GM12865 (cell line): ENCODE measurements at regions not wholly inside any gene's neighbourhood (a gene's known extent, or its start where the extent isn't known, plus 50 kb on each side); places are given as distances from the start of the nearest gene placed in this dataset.
A peak's percentile ranks its signal among the peaks of the same experiment; 100 is the strongest.

ENCODE experiments used
- DNase-seq: peaks from one replicate; pipeline ENCODE4 v3.0.0; 2010; ENCODE audit warnings: low read depth
- H3K4me3 ChIP-seq: 2 replicates; pipeline ENCODE4 v1.5.1; 2011; ENCODE audit warnings: mild to moderate bottlenecking, low read depth, low read length, control low read depth
- TF ChIP-seq, protein P1 (sequence below): IDR thresholded peaks from 2 replicates; pipeline ENCODE4 v1.5.1; 2011; ENCODE audit warnings: low read length, control low read depth, low read depth, inconsistent platforms; ENCODE audit not compliant: insufficient read depth; ENCODE audit errors: missing control alignments

DNA sequence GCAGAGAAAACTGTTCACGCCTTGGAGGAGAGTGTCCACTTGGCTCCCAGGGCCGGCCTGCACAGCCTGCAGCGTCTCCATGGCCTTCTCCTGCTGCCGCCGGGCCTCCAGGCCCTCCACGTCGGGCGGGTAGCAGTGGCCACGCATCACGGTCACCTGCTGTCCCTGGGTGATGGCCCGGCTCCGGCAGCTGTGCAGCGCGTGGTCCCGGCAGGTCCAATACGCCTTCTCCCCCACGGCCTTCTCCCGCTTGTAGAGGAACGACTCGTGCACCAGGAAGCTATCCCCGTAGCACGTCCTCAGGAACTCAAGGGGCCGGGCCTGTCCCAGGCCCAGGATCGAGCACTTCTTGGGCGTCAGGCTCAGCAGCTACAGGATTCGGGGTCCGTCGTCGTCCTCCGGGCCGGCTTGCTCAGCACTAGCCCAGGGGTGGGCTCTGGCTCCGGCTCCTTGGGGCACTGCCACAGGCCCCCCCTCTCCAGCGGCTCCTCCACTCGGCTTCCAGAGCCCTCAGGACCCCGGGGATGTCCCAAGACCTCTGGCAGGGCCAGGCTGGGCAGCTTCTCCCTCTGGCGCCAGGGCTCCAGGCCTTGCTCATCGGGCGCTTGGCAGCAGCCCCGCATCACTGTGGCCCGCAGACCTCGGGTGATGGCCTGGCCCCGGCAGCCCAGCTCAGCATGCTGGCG lies 83.6 kb upstream of the FXR1 start:
- no peak for DNase-seq
- no peak overlapping the region for H3K4me3 ChIP-seq
- TF ChIP-seq, protein P1, sequence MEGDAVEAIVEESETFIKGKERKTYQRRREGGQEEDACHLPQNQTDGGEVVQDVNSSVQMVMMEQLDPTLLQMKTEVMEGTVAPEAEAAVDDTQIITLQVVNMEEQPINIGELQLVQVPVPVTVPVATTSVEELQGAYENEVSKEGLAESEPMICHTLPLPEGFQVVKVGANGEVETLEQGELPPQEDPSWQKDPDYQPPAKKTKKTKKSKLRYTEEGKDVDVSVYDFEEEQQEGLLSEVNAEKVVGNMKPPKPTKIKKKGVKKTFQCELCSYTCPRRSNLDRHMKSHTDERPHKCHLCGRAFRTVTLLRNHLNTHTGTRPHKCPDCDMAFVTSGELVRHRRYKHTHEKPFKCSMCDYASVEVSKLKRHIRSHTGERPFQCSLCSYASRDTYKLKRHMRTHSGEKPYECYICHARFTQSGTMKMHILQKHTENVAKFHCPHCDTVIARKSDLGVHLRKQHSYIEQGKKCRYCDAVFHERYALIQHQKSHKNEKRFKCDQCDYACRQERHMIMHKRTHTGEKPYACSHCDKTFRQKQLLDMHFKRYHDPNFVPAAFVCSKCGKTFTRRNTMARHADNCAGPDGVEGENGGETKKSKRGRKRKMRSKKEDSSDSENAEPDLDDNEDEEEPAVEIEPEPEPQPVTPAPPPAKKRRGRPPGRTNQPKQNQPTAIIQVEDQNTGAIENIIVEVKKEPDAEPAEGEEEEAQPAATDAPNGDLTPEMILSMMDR: no peak

DNA sequence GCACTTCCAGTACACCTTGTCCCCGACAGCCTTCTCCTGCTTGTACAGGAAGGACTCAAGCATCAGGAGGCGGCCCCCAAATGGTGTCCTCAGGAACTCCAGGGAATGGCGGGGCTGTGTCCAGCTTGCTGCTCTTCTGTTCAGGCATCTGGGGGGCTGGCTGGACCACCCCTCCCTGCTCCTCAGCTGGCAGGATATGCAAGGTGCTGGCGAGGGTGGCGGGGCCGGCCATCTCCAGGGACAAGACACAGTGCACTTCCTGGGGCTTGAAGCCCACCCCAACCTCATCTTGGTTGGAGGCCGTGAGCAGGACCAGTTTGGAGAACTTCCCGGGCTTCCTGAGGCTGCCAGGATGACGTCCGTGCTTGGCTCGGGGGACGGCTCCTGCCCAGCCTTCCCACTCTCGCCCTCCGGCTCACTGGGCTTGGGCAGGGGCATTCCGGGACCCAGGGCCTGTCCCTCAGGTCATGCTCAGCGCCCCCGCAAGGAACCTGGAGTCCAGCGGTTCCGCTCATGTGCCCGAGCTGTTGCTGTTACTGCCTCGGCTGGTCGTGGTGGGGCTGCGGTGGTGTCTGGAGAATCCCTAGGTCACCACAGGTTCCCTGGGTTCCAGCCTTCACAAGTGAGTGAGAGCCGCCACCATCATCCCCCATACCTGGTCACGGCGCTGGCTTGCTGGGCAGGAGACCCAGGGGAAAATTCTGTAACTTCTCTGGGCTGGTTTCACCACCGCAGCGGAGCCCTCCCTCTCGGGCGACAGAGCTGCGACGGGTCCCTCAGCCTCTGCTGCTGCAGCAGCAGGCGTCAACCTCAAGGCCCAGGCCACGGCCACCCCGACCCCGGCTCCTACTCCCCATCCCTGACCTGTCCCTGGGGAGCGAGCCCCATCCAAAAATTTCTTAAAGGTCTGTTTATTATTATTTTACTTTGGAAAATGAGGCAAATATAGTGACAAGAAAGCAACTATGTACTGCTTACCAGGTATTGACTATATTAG lies 82.8 kb upstream of the FXR1 start:
- TF ChIP-seq, protein P1: no peak
- no peak for DNase-seq
- no peak overlapping the region for H3K4me3 ChIP-seq

DNA sequence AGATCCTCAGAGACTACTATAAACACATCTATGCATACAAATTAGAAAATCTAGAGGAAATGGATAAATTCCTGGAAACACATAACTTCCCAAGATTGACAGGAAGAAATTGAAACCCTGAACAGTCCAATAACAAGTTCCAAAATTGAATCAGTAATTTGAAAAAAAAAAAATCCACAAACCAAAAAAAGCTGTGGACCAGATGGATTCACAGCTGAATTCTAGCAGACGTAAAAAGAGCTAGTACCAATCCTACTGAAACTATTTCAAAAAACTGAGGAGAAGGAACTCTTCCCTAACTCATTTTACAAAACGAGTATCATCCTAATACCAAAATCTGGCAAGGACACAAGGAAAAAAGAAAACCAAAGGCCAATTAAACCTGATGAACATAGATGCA lies 77.0 kb upstream of the FXR1 start:
- TF ChIP-seq, protein P1: no peak
- no peak for DNase-seq
- H3K4me3 ChIP-seq: no peak overlapping the region

DNA sequence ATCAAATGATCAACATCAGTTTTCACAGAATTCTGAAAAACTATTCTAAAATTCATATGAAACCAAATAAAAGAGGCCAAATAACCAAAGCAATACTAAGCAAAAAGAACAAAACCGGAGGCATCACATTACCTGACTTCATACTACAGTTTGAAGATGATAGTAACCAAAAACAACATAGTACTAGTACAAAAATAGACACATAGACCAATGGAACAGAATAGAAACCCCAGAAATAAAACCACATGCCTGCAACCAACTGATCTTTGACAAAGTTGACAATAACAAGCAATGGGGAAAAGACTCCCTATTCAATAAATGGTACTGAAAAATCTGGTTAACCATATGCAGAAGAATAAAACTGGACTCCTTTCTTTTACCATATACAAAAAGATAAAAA lies 75.7 kb upstream of the FXR1 start:
- no peak overlapping the region for H3K4me3 ChIP-seq
- DNase-seq: no peak
- TF ChIP-seq, protein P1: no peak

DNA sequence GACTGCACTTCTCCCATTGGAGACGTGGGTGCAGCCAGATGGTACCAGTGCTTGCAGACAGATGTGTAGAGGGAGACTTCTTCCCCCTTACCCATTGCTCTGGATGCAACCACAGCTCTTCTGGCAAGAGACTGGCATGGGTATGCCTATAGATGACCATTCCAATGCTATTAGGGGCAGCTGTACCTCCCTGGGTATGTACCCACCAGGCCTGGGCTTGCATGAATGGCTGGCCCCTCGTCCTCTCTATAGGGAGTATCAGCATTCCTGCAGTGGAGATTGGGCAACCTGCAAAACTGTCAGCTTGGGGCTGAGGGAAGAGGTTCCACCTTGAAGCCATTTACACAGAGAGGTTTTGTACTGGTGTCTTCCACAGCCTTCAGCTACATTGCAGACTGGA lies 57.6 kb upstream of the FXR1 start:
- DNase-seq: no peak
- H3K4me3 ChIP-seq: no peak overlapping the region
- TF ChIP-seq, protein P1: no peak

DNA sequence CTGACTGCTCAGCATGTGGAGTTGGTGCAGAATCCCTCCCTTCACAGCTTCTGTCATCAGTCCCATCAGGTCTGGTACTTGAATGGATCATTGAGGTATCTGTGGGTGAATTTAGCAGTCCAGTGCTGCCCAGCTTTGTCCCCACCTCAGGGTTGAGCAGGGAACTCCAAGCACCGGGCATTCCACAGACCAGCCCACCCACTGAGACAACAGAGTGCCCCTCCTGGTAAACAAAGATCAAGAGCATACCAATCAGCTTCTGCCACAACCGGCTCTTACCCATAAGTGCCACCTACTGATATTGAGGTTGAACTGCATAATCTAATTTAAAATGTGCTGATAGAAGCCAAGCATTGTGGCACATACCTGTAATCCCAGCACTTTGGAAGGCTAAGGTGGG lies 57.1 kb upstream of the FXR1 start:
- TF ChIP-seq, protein P1: peak; percentile 24
- H3K4me3 ChIP-seq: no peak overlapping the region
- peak; percentile 24 for DNase-seq
